Epithelial cell of prostate (primary cell): ENCODE measurements at regions not wholly inside any gene's neighbourhood (a gene's known extent, or its start where the extent isn't known, plus 50 kb on each side); places are given as distances from the start of the nearest gene placed in this dataset.

ENCODE experiments used
- DNase-seq: peaks from one replicate; pipeline ENCODE4 v3.0.0-alpha.2; 2011; ENCODE audit warnings: low read depth, low spot score
- H3K27ac ChIP-seq: fragments of 450-650 bp; 2 replicates; pipeline ENCODE4 v1.5.1; 2017; ENCODE audit warnings: mild to moderate bottlenecking

DNA sequence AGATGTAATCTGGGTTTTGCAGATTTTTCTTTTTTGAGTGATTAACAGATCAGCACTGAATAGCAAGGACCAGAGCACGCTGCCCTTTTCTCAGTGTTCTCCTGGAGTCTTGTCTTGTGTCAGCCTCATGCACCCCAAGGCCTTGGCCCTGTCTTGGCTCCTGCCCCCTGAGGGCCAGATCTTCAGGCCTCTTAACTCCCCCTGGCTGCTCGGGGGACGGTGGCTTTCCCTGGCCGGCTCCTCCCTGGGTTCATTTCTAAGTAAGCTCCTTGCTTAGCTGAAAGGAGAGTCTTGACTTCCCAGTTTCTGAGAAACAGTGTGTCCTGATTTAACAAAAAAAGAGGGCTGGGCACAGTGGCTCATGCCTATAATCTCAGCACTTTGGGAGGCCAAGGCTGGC, 1139.3 kb downstream of the BRD1 start:
- DNase-seq = no peak
- no peak overlapping the region for H3K27ac ChIP-seq

- DNase-seq = no peak
- no peak overlapping the region for H3K27ac ChIP-seq
Observed at GRCh38 chr22:48687606-48688005, 1140.1 kb downstream of the BRD1 start.

DNA sequence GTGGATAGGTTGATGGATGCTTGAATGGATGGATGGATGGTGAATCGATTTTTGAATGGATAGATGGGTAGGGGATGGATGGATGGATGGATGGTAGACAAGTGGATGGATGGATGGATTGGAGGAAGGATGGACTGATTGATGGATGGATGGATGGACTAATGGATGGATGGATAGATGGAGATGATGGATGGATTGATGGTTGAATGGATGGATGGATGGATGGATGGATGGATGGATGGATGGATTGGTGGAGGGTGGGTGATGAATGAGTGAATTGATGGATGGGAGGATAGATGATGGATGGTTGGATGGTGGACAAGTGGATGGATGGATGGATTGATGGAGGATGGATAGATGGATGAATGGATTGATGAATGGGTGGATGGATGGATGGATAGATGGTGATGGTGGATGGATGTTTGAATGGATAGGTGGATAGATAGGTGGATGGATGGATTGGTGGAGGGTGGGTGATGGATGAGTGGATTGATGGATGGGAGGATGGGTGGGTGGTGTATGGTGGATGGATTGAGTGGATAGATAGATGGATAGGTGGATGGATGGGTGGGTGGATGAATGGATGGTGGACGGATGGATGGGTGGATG, 1140.9 kb downstream of the BRD1 start:
- no peak overlapping the region for H3K27ac ChIP-seq
- DNase-seq = no peak

GRCh38 chr22:48685767-48686166, 1141.9 kb downstream of the BRD1 start:
- no peak overlapping the region for H3K27ac ChIP-seq
- DNase-seq = no peak

GRCh38 chr22:48683640-48684039, 1144.0 kb downstream of the BRD1 start:
- DNase-seq = no peak
- H3K27ac ChIP-seq = no peak overlapping the region

- H3K27ac ChIP-seq = no peak overlapping the region
- no peak for DNase-seq
Observed at GRCh38 chr22:48682504-48682903, 1145.2 kb downstream of the BRD1 start.

GRCh38 chr22:48680601-48681000, 1147.1 kb downstream of the BRD1 start:
- no peak overlapping the region for H3K27ac ChIP-seq
- DNase-seq = no peak

- DNase-seq = no peak
- H3K27ac ChIP-seq = no peak overlapping the region
Observed at GRCh38 chr22:48679656-48680555, 1147.8 kb downstream of the BRD1 start.

DNA sequence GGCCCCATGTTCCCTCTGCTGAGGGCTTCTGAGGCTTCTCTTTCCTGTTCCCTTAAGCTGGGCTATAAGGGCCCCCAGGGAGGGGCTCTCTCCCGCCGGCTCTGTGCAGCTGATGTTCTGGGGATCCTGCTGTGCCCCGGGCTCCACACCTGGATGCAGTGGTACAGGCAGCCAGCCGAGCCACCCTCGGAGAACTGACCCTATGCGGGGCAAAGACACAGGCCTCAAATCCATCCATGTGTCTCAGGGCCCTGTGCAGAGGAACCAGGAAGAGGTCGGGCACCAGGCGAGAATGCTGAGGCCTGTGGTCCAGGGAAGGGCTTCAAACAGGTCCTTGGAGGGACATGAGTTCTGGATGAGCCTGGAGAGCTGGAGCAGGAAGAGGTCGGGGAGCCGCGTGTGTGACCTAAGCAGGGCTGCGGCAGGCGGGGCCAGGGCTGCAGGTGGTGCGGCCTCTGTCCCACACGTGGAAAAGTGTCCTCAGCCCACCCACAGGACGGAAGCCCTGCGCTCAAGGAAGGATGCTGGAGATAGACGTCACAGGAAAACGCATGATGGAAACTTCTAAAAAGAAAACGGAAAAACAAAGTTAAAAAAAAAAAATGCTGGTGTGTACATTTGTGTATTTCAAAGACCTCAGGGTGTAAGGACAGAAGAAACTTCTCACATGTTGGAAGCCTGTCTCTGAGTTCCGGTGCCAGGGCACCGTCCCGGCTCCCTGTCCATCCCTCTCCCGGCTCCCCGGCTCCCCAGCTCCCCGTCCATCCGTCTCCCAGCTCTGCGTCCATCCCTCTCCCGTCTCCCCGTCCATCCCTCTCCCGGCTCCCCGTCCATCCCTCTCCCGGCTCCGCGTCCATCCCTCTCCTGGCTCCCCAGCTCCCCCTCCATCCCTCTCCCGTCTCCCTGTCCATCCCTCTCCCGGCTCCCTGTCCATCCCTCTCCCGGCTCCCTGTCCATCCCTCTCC, 1149.2 kb downstream of the BRD1 start:
- no peak for DNase-seq
- no peak overlapping the region for H3K27ac ChIP-seq

GRCh38 chr22:48677621-48678020, 1150.1 kb downstream of the BRD1 start:
- H3K27ac ChIP-seq = no peak overlapping the region
- DNase-seq = no peak

GRCh38 chr22:48677168-48677520, 1150.5 kb downstream of the BRD1 start:
- no peak for DNase-seq
- no peak overlapping the region for H3K27ac ChIP-seq

DNA sequence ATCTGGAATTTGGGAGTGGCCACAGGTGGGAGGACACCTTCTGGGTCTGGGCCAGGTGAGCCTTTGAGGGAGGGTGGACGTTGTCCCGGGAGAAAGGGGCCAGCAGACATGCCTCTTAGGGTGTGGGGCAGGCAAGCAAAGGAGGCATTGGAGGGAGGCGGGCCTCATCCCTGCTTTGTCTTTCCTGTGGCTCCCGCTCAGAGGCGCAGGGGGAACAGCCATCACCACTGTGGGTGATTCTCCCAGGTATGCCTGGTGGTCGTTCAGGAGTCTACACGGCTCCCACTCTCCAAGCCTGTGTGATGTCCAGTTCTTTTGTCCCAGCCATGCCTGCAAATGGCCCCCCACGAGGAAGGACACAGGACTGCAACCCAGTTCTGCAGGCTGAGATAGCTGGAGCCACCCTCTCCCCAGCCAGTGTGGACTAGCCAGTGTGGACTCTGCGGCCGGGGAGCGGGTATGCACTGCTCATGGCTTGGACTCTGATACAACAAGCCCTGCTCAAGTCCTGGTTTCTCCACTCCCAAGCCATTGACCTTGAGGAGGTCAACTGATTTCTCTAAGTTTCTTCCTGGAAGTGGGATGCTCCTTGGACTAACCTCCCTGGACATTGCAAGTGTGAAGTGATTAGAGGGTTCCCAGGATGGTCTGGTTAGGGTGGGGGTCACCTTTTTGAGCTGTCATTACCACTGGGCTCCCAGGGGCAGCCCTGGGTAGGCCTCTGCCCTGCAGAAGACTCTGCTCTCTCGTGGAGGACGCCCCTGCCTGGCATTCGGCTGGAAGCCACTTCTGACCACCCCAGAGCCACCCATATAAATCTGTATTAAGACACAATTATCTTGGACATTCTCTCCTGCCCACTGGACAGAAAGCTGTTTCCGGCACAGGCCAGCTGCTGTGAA, 1151.2 kb downstream of the BRD1 start:
- no peak overlapping the region for H3K27ac ChIP-seq
- no peak for DNase-seq

DNA sequence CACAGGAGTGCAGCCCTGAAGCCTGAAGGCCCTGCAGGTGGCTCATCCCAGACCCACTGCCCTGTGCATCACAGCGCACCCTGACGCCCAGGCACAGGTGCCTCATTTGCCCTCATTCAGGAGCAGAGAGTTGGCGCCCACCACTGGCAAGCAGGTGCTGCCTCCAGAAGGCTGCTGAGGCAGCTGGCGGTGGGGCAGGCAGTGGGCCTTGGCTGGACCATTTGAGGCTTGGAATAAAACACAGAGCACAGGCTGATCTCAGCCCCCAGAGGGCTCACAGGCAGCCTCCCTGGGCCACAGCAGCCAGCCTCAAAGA, 1151.9 kb downstream of the BRD1 start:
- no peak overlapping the region for H3K27ac ChIP-seq
- DNase-seq = no peak

GRCh38 chr22:48675141-48675829, 1152.4 kb downstream of the BRD1 start:
- H3K27ac ChIP-seq = no peak overlapping the region
- no peak for DNase-seq

GRCh38 chr22:48673806-48674500, 1153.7 kb downstream of the BRD1 start:
- DNase-seq = no peak

DNA sequence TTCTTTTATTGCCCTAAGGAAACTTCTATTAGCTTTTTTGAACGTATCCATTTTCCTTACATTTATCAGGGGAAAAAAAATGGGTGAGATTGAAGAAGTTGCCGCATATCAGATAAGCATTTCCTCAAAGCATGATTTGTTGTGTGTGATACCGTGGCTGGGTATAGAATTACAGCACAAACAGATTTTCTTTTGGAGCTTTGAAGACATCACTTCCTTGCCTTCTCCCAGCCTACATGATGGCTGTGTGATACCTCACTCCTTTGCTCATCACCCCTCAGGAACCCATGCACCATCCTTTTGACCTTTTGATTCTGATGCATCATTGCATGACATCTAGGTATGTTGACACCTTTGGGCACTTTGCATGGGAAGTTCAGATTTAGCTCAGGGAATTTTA, 1155.3 kb downstream of the BRD1 start:
- H3K27ac ChIP-seq = no peak overlapping the region
- DNase-seq = no peak

More at GRCh38 chr22:48673806-48674500, 1153.7 kb downstream of the BRD1 start:
- no peak overlapping the region for H3K27ac ChIP-seq

DNA sequence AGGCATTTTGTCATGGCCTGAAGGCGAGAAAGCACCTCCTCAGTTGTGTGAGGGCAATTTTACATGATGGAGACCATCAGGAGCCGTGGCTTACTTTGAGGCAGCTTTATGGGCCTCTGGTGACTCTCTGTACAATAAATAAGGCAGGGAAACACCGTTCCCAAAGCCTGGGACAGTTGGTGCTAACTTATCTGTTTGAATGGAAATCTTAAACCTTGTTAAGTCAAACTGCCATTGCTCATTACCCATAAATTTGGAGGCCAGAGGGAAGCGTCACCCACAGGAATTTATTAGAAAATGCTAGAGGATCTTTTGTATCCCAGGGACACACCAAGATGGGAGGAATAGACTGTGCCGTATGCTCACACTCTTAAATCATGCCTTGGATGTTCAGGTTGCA, 1156.9 kb downstream of the BRD1 start:
- H3K27ac ChIP-seq = no peak overlapping the region
- no peak for DNase-seq

DNA sequence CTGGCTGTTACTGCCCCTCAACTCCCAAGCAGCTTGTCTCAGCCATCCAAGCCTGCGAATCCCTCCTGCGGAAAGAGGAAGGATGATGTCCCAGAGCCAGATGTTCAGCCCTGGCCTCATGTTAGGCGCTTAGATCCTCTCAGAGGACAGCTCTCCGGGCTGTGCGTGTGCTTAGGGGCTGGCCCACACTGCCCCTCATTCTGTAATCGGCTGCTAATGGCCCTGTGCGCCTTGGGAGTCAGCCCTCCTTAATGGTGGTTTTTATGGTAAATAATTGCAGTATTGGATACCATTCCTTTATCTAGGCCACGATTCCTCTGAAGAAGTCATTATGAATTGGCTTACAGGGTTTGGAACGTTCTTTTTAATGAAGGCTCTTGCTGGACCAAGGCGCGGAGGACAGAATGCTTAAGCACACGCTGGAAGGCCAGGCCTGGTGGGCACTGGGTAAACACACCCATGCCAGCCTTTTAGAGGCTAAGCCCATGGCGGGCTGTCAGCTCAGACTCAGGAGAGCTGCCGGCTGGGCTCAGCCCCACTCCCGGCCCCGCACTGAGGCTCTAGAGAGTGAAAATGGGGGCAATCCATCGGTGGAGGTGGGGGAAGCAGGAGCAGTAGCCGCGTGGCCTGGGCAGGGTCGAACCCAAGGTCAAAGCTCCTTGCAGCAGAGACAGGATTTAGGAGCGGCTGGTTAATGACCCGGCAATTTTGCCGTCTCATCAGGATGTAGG, 1157.5 kb downstream of the BRD1 start:
- H3K27ac ChIP-seq = no peak overlapping the region
- no peak for DNase-seq
